GM18907 (cell line): ENCODE measurements at regions not wholly inside any gene's neighbourhood (a gene's known extent, or its start where the extent isn't known, plus 50 kb on each side); places are given as distances from the start of the nearest gene placed in this dataset.

Experiments
- ATAC-seq: cut with Tn5 transposase; IDR thresholded peaks from one replicate; pipeline ENCODE4 v1.9.1; 2021; ENCODE audit warnings: mild to moderate bottlenecking, moderate library complexity; ENCODE audit not compliant: unreplicated experiment

DNA sequence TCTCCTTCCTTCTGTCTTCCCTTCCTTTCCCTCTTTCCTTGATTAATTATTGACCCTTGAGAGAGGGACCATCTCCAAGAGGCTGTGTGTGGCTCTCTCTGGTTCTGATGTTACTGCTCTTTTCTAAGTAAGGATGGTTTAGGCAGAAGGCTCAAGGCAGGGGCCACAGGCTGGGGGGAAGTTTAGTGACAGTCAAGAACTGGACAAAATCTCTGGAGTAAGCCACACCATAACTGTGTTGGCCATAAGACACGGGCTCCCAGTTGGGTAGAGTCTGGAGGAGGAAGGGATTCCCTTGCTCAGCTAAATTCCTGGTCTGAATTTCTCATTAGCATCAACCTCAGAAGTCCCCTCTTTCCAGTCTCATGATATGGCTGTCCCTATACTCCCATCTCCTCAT, 74.7 kb downstream of the BUD13 start:
- ATAC-seq: no peak

DNA sequence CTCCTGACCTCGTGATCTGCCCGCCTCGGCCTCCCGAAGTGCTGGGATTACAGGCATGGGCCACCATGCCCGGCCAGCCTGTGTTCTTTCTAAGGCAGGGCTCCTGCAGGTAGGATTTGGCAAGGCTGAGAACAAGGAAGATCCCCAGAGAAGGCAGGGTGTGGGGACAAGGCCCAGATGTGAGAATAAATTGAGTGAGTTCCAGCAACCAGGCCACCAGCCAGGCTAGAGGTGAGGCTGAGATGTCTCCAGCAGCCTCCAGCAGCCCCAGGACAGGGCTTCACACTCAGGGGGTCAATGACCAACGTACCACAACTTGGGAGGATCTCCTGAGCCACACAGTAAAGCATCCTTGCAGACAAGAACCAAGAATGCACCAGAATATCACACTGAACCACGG, 75.1 kb downstream of the BUD13 start:
- no peak for ATAC-seq

DNA sequence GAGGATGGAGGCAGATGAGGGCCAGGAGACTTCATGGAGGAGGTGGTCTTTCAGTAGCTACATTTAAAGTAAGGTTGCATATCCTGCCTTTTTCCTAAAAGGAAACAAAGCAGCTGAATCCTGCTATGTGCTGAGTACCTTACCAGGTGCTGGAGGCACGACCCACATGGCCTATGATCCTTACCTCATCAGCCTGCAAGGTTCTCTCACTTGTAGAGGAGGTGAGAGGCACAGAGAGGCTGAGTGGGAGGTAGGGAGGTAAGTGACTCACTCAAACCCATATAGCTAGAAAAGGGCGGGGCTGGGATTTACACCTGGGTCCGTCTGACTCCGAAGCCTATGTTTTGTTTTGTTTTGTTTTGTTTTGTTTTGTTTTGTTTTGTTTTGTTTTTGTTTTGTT, 75.8 kb downstream of the BUD13 start:
- no peak for ATAC-seq

DNA sequence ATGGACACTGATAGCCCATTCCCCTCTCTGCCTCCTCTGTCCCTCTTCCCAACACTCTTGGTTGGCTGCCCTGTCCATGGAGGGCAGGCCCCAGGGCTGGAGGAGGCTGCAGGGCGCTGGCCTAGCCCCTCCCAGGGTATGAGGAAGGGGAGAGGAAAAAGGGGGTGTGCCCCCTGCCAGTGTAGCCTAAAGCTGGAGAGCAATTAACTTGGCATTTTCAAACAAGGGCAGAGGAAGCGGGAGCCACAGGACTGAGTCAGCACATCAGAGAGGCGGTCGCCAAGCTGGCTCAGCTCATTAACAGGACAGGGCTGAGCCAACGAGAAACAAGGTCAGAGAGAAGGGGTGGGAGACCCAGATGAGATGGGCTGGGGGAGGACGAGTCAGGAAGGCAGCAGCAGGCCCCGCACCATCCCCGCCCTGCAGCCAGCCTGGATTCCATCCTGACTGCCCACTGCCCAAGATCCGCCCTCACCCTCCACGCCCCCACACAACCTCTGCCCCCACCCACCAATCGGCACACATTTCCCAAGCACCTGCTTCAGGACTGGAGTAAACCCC, 76.3 kb downstream of the BUD13 start:
- ATAC-seq: no peak

DNA sequence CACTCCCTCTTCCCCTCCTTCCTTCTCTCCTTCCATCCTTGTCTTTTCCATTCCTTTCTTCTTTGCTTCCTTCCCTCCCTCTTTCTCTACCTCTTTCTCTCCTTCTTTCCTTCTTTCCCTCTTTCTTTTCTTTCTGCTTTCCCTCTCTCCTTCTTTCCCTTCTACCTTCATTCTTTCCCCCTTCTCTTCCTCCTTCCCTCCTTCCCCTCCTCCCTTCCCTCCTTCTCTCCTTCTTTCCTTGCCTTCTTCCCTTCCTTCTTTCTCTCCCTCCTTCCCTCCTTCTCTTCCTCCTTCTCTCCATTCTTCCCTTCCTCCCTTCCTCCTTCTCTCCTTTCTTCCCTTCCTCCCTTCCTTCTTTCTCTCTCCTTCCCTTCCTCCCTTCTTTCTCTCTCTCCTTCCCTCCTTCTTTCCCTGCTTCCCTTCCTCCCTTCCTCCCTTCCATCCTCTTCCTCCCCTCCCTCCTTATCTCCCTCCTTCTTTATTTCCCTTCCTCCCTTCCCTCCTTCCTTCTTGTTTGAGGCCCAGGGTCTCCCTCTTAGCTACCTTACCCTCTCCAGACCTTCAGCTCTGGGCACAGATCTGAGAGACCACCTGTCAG, 77.0 kb downstream of the BUD13 start:
- no peak for ATAC-seq

DNA sequence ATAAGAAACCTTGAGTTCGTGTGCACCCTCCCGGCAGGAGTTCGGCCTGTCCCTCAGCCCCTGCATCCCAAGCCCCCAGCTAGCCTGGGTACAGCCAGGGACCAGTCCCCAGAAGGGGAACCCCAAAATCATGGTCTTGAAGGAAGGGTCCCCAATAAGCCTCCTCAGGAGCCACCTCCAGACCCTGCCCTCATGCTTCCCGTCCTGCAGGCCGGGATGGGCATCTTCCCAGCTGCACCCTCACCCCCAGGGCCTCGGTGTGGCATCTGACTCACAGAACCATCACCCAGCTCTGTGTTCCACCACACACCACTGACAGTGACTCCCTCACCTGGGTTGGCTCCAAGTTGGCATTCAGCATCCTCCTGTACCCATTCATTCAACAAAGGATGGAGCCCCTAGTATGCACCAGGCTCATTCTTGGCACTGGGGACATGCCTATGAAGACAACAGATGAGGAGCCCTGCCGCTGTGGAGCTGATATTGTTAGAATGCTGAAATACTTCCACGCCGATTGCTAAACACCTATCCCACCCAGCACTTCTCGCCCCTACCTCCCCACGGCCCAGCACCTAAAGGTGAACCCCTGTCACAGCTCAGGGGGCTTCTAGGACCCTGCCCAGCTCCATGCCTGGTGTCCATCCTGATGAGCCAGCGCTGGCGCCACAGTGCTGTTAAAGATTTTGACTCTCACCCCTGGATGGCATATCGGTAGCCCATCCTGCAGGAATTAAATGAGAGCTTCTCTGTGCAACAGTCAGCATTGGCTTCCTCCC, 77.8 kb downstream of the BUD13 start:
- no peak for ATAC-seq

DNA sequence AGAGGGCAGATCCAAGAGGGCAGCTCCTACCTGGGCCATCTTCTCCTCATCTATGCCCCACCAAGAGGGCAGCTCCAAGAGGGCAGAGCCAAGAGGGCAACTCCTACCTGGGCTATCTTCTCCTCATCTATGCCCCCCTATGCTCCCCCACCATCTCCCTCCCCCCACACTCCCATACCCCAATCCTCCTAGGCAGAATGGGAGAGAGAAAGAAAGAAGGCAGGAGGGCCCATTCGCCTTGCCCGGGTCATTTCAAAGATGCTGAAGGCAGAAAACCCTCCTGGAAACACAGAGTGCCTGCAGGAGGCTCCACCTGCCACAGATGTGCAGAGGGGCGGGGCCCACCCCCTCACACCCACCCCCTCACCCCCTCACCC, 78.5 kb downstream of the BUD13 start:
- no peak for ATAC-seq

DNA sequence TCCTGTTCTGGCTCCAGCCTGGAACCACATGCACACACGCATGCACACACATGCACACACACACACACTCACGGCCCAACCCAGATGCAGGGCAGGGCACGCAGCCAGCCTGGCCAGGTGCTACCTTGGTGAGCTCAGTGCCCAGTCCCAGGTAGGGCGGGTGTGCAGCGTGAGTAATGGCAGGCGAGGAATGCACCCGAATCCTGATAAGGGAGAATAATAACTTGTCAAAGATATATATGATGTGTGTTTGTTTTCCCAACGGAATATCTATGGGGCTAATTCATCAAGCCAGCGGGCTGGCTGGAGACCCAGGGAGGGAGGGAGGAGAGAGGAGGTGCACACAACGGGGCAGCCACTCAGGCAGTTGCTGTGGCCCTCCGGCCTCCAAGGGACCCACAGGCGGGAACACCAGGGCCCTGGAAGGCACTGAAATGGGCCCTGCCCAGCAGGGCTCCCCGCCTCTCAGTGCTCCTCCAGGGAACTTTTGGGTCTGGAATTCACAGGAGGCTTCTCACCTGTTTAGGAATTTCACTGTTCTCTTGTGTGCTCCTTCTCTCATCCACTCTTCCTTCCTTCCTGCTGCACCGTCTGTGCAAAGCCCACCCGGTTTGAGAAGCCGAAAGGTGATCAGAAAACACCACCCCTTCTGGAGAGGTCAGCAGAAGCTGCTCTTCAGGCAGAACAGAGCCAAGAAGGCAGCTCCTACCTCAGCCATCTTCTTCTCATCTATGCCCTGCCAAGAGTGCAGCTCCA, 79.0 kb downstream of the BUD13 start:
- ATAC-seq: no peak

DNA sequence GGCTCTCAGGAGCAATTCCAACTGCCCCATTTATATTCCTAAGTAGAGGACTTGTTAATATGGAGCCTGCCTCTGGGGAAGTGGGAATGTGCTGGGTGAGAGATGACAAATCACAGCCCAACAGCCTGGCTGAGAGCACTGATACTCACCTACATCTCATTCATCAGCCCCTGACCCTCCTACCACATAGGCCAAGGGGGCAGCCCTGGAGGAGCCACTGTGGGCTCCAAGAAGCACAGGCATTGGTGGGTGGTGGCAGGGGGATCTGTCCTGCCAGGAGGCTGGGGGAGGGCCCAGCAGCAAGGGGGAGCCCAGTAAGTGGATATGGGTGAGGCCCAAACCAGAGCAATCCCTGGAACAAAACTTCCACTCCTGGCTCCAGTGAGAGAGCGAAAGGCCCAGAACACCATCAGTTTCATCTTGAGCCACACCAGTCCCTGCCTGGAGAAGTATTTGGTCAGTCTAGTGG, 79.7 kb downstream of the BUD13 start:
- no peak for ATAC-seq

DNA sequence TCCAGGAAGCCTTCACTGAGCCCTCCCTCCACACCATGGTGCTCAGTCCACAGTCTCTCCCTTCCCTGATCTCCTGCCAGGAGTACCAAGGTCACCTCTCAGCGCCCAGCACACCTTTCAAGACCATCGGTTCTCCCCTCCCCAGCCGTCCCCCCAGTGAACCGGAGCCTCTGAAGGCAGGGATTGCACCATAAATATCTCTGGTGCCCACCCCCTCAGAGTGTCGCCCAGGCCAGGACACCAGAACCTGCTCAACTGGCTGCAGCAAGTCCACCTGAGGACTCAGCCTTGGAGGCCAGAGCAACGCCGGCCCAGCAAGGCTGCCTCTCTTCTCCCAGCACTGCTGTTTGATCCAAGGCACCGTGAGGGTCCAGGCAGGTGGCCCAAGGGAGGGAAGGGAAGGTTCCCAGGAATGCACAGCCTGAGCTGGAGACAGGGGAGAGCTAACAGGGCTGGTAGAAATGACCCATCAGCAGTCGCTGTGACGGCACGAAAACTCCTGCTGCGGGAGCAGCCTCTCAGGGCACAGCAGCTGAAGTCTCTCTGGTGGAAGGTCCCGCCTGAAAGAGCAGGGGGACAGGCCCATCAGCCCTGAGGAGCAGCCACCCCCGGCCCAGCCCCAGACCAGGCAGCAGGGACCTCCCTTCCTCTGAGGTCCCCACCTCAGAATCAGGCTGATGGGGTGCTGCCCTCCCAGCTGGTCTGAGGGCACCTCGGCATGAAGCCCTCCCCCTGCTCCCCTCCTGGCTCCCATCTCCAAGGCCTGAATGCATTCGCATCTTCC, 80.3 kb downstream of the BUD13 start:
- no peak for ATAC-seq

DNA sequence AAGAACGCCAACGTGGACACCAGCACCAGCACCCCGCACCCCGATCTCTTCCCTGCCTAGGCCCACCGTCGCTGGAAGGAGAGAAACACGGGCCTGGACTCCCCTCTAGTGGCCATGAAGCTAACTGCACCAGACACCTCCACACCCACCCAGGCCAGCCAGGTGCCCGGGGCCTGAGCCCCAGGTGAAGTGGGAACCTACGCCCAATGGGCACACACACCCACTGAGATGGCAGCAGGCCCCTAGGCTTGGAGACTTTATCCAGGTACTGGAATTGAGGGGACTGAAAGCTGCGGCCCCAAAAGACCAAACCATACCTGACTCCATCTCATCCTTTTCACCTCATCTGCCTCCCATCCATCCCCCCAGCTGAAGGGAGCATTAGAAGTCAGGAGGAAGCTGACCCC, 81.0 kb downstream of the BUD13 start:
- no peak for ATAC-seq

DNA sequence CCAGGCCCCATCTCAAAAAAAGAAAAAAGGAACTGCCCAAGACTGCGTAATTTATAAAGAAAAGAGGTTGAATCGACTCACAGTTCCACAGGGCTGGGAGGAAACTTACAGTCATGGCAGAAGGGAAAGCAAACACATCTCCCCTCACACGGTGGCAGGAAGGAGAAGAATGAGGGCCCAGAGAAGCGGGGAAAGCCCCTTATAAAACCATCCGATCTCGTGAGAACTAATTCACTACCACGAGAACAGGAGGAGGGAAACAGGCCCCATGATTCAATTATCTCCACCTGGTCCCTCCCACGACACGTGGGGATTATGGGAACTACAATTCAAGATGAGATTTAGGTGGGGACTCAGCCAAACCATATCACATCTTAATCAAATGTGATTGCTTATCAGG, 82.2 kb downstream of the BUD13 start:
- no peak for ATAC-seq

DNA sequence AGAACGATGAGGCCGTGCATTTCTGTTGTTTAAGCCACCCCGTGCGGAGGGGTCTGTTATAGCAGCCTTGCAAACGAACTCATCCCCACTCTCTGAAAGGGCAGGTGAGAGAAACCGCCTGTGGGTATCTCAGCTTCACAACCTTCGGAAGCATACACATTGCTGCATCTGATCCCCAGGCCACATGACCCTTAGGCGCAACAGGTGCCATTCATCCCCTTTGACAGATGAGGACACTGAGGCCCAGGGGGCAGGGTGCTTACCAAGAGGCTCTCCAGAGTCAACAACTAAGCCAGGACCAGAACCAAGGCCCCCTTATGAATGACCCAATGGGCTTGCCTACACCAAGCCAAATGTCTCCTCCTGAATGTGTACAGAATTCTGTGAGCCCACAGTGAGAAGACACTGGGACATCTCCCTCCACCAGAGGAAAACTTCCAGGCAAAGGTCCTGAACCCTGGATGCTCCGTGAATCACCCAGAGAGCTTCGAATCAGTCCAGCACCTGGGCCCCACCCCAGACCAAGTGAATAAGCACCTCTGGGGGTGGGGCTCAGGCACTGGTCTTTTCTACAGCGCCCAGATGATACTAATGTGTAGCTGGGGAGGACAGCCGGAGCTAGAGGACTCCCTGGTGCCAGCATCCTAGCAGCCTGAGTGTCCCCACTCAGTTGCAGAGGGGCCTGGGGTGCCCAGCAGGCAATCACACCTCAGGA, 83.2 kb downstream of the BUD13 start:
- ATAC-seq: no peak

DNA sequence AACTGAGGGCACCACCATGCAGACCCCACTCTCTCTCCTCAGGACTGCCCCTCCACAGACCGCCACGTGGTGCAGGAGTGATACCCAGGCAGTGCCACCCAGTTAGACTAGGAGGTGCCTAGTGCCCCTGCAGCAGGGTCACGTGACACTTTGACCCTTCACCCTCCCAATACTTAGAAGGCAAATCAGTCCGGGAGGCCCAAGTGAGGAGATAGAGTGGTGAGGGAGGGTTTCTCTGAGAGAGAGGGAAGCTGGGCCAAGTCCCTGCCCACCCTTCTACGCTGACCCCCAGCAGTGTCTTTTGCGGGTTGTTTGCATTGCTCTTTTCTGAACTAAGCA, 84.6 kb downstream of the BUD13 start:
- ATAC-seq: no peak

DNA sequence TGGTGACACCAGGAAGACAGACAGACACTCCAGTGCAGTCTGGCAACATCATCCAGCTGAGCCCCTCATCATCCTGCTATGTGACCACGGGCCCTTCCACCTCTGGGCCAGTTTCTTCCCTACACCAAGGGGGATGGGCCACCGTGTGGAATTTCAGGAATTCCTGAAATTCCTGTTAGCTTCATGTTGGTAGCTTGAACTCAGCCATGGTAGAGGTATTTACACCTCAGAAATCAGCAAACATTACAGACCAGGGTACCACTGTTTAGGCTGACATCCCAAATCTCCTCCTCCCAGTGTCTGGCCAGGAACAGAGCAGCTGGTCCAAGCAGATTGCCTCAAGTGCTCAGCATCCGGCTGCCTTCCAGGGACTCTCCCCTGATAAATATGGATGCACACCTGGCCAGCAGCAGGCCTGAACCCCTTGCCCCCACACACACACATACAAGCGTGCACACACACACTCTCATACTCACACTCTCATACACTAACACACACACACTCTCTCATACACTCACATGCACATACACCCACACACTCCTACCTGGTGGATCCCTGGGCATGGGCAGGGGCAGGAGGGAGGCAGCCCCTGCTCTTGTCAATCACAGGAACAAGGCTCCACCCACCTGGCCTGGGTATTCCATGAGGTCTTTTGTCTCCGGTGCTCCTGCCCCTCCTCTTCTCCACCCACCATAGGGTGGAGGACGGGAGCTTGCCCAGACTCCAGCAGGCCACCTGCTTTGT, 85.2 kb downstream of the BUD13 start:
- ATAC-seq: no peak

DNA sequence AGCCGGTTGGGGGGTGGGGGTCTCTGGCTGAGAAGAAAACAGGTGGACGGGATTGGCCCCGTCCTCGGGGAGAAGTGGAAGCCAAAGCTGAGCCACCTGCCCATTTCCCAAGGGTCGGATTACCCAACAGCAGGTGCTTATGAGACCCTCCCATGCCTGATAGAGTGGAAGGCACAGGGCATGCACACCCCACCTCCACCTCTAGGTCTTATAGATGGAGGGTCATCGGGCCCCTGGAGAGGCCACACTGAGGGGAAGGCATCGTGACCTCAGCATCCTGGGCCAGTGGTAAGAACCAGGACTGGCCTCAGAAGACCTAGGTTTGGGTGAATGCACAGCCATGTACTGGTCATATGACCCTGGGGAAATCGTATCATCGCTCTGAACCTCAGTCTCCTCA, 85.9 kb downstream of the BUD13 start:
- no peak for ATAC-seq

DNA sequence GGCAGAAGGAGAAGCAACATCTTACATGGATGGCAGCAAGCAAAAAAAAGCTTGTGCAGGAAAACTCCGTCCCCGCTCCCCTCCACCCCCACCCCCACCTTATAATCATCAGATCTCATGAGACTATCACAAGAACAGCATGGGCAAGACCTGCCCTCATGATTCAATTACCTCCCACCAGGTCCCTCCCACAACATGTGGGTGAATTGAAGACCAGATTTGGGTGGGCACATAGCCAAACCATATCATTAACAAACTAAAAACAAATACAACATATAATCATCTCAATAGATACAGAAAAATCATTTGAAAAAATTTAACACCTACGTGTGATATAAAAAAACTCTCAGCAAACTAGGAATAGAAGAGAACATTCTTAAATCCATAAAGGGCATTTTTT, 88.8 kb downstream of the BUD13 start:
- no peak for ATAC-seq

DNA sequence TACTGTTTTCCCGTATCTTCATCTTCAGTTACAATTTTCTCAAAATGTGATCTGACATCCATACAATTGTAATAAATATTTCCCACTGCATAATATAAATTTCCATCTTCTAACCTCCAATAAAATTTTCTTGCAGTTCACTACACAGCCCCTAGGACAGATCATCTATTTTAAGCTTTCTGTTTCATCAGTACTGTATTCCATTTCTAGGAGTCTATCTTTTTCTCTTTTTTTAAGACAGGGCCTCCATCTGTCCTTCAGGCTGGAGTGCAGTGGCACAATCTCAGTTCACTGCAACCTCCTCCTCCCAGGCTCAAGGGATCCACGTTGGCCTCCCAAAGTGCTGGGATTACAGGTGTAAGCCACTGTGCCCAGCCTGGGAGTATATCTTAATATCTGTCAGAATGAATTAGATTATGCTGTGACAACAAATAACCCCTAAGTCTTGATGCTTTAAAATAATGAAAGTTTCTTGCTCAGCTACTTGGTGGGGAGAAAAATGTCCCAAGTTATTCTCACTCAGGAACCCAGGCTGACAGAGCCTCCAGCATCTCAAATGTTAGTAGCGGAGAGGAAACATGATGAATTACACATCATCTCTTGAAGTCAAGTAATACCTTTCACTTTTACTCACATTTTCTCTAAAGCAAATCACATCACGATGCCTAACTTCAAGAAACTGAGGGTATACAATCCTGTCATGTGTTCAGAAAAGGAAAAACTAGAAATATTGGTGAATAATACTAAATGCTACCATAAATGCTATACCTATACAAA, 92.2 kb downstream of the BUD13 start:
- ATAC-seq: no peak

DNA sequence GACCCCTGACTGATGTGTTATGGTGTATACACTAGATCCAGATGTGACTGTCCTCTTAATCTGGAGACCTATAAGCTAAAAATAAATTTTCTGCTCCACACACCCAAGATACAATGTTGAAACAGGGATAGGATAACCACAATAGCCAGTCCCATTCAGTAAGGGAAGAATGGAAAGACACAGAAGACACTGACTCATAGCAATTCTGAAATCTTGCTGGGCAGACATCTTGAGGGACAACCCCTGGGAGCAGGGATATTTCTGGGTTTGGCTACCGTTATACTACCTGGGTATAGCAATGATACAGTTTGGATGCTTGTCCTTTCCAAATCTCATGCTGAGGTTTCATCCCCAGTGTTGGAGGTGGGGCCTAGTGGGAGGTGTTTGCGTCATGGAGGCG, 93.9 kb downstream of the BUD13 start:
- no peak for ATAC-seq
